MM.1S (cell line): ENCODE measurements at regions not wholly inside any gene's neighbourhood (a gene's known extent, or its start where the extent isn't known, plus 50 kb on each side); places are given as distances from the start of the nearest gene placed in this dataset.

Experiments
- DNase-seq: peaks from one replicate; pipeline ENCODE4 v3.0.0-alpha.2; 2015
- H2AFZ ChIP-seq: fragments of 300-600 bp; sonication (generic); 2 replicates; pipeline ENCODE4 v1.6.0; 2016; ENCODE audit warnings: antibody characterized with exemption, low read length
- H3F3A ChIP-seq: fragments of 300-600 bp; sonication (generic); 2 replicates; pipeline ENCODE4 v1.6.1; 2016; ENCODE audit warnings: mild to moderate bottlenecking, antibody characterized with exemption, low read length, moderate library complexity, mixed read lengths; ENCODE audit not compliant: insufficient read depth
- H3K27ac ChIP-seq: fragments of 300-600 bp; sonication (generic); 2 replicates; pipeline ENCODE4 v1.5.1; 2016; ENCODE audit warnings: mild to moderate bottlenecking, low read length
- H3K27me3 ChIP-seq: fragments of 300-600 bp; sonication (generic); replicated peaks from 2 replicates; pipeline ENCODE4 v1.6.0; 2016; ENCODE audit warnings: low read length; ENCODE audit not compliant: insufficient read depth
- H3K36me3 ChIP-seq: fragments of 300-600 bp; sonication (generic); replicated peaks from 2 replicates; pipeline ENCODE4 v1.6.1; 2016; ENCODE audit warnings: mild to moderate bottlenecking, low read length, mixed read lengths; ENCODE audit not compliant: insufficient read depth
- H3K4me1 ChIP-seq: fragments of 300-600 bp; sonication (generic); 2 replicates; pipeline ENCODE4 v1.6.1; 2016; ENCODE audit warnings: low read length, mixed read lengths
- H3K4me2 ChIP-seq: fragments of 300-600 bp; sonication (generic); 2 replicates; pipeline ENCODE4 v1.6.0; 2016; ENCODE audit warnings: low read depth, low read length
- H3K4me3 ChIP-seq: fragments of 300-600 bp; sonication (generic); 2 replicates; pipeline ENCODE4 v1.5.1; 2016; ENCODE audit warnings: low read length, mixed read lengths
- H3K79me2 ChIP-seq: fragments of 300-600 bp; sonication (generic); 2 replicates; pipeline ENCODE4 v1.6.1; 2016; ENCODE audit warnings: mixed run types, low read length, mixed read lengths
- H3K9ac ChIP-seq: fragments of 300-600 bp; sonication (generic); 2 replicates; pipeline ENCODE4 v1.6.1; 2016; ENCODE audit warnings: low read length, mixed read lengths
- H3K9me2 ChIP-seq: fragments of 300-600 bp; sonication (generic); replicated peaks from 2 replicates; pipeline ENCODE4 v1.6.1; 2016; ENCODE audit warnings: mild to moderate bottlenecking, low read length, mixed read lengths; ENCODE audit not compliant: insufficient read depth
- H3K9me3 ChIP-seq: fragments of 300-600 bp; sonication (generic); replicated peaks from 2 replicates; pipeline ENCODE4 v1.6.1; 2016; ENCODE audit warnings: mild to moderate bottlenecking, low read length, mixed read lengths; ENCODE audit not compliant: insufficient read depth
- H4K20me1 ChIP-seq: fragments of 300-600 bp; sonication (generic); 2 replicates; pipeline ENCODE4 v1.6.1; 2016; ENCODE audit warnings: mild to moderate bottlenecking, low read length, moderate library complexity, mixed read lengths; ENCODE audit not compliant: insufficient read depth
- CTCF ChIP-seq: fragments of 300-600 bp; sonication (generic); IDR thresholded peaks from 2 replicates; pipeline ENCODE4 v1.5.1; 2016; ENCODE audit warnings: antibody characterized with exemption, low read length, mixed read lengths
- EZH2 ChIP-seq: fragments of 300-600 bp; sonication (generic); optimal IDR thresholded peaks from 2 replicates; pipeline ENCODE3; 2017; ENCODE audit warnings: low read depth, mild to moderate bottlenecking, antibody characterized with exemption, low read length, mixed read lengths
- EZH2phosphoT487 ChIP-seq: fragments of 300-600 bp; sonication (generic); IDR thresholded peaks from 2 replicates; pipeline ENCODE4 v1.6.1; 2018; ENCODE audit warnings: antibody characterized with exemption, low read length

GRCh38 chr12:47323802-47324201 is 244.0 kb upstream of the AMIGO2 start:
- no peak overlapping the region for H3K4me2 ChIP-seq
- no peak overlapping the region for H3K27ac ChIP-seq
- no peaks in the 10 kb centered on the region for H3K9me2 ChIP-seq
- H3K27me3 ChIP-seq, result no peaks in the 10 kb centered on the region
- H3K9ac ChIP-seq, result no peak overlapping the region
- DNase-seq, result no peak
- no peaks in the 10 kb centered on the region for H3K36me3 ChIP-seq
- TF ChIP-seq EZH2 (no peak), EZH2phosphoT487 (no peak), CTCF (no peak)
- H3K4me1 ChIP-seq, result no peaks in the 10 kb centered on the region
- no peak overlapping the region for H3K4me3 ChIP-seq
- no peaks in the 10 kb centered on the region for H3K79me2 ChIP-seq
- H3K9me3 ChIP-seq, result no peaks in the 10 kb centered on the region
- H3F3A ChIP-seq, result no peaks in the 10 kb centered on the region
- H2AFZ ChIP-seq, result no peak overlapping the region; the same call in 1 of the 2 replicates
- H4K20me1 ChIP-seq, result no peaks in the 10 kb centered on the region

GRCh38 chr12:47321436-47321835 is 241.7 kb upstream of the AMIGO2 start:
- H3K4me1 ChIP-seq, result peaks cover 10% of the 10 kb centered on the region
- no peaks in the 10 kb centered on the region for H4K20me1 ChIP-seq
- no peak for DNase-seq
- no peak overlapping the region for H2AFZ ChIP-seq
- no peak for TF ChIP-seq CTCF
- no peak for TF ChIP-seq EZH2
- H3K4me3 ChIP-seq, result no peak overlapping the region
- no peak overlapping the region for H3K9ac ChIP-seq
- H3K36me3 ChIP-seq, result no peaks in the 10 kb centered on the region
- H3F3A ChIP-seq, result 0 out of 2 replicates have a peak, but pooled peaks cover 3% of the 10 kb centered on the region
- H3K79me2 ChIP-seq, result no peaks in the 10 kb centered on the region
- no peaks in the 10 kb centered on the region for H3K9me2 ChIP-seq
- H3K4me2 ChIP-seq, result no peak overlapping the region
- H3K27me3 ChIP-seq, result no peaks in the 10 kb centered on the region
- no peak overlapping the region for H3K27ac ChIP-seq
- H3K9me3 ChIP-seq, result no peaks in the 10 kb centered on the region

GRCh38 chr12:47319746-47320145 is 240.0 kb upstream of the AMIGO2 start:
- H2AFZ ChIP-seq, result no peak overlapping the region
- no peaks in the 10 kb centered on the region for H3K27me3 ChIP-seq
- 0 out of 2 replicates have a peak, but pooled peaks cover 3% of the 10 kb centered on the region for H3F3A ChIP-seq
- no peak overlapping the region for H3K4me3 ChIP-seq
- peaks cover 12% of the 10 kb centered on the region for H3K4me1 ChIP-seq
- H3K4me2 ChIP-seq, result no peak overlapping the region
- no peak for DNase-seq
- no peaks in the 10 kb centered on the region for H4K20me1 ChIP-seq
- no peak overlapping the region for H3K27ac ChIP-seq
- TF ChIP-seq CTCF (no peak), EZH2phosphoT487 (no peak), EZH2 (no peak)
- H3K9ac ChIP-seq, result no peak overlapping the region
- no peaks in the 10 kb centered on the region for H3K79me2 ChIP-seq
- no peaks in the 10 kb centered on the region for H3K36me3 ChIP-seq
- H3K9me3 ChIP-seq, result no peaks in the 10 kb centered on the region
- H3K9me2 ChIP-seq, result no peaks in the 10 kb centered on the region
